HCT116 (cell line): ENCODE measurements at regions not wholly inside any gene's neighbourhood (a gene's known extent, or its start where the extent isn't known, plus 50 kb on each side); places are given as distances from the start of the nearest gene placed in this dataset.
A peak's percentile ranks its signal among the peaks of the same experiment; 100 is the strongest.

Experiments used
- ATAC-seq: fragments of 200-7000 bp; cut with Tn5 transposase; 2 replicates; pipeline ENCODE4 v1.9.1; 2020; ENCODE audit warnings: mild to moderate bottlenecking, moderate library complexity
- BruUV-seq: library from RNA; stranded (reverse); fragments of 400-500 nt; replicated peaks from 2 replicates; lab custom pipeline; 2021; lab: Mats Ljungman, UMichigan
- CTCF ChIA-PET: fragments of 300-600 bp; sonication (Branson Sonifier 250); formaldehyde crosslinking; loops from one replicate; lab custom pipeline; 2021; ENCODE audit warnings: antibody characterized with exemption; lab: Charles Lee
- POLR2A ChIA-PET: fragments of 300-600, 350-600 bp; sonication (Branson Sonifier 250); formaldehyde crosslinking; loops from one replicate; lab custom pipeline; 2021; ENCODE audit warnings: antibody characterized with exemption; lab: Charles Lee
- RAD21 ChIA-PET, 2 experiments: fragments of 300-600 bp; sonication (Branson Sonifier 250); formaldehyde crosslinking; loops; one replicate each; lab custom pipeline; 2023; ENCODE audit warnings: low total read pairs in 2 of 2; ENCODE audit not compliant: uncharacterized antibody in 2 of 2, unreplicated experiment in 2 of 2, low non-redundant PET in 1 of 2; lab: Charles Lee
- DNase-seq: peaks from one replicate; pipeline ENCODE4 v3.0.0-alpha.2; 2010; ENCODE audit warnings: low read depth, low spot score
- H2AFZ ChIP-seq: fragments of 200-600 bp; shearing (Covaris generic), sonication (generic); 2 replicates; pipeline ENCODE4 v1.6.1; 2017; ENCODE audit warnings: low read depth, mixed run types, mixed read lengths, antibody characterized with exemption, low read length; ENCODE audit not compliant: poor library complexity, severe bottlenecking
- H3K27ac ChIP-seq: 2 replicates; pipeline ENCODE4 v1.5.1; 2012; ENCODE audit warnings: low read depth, low read length
- H3K27me3 ChIP-seq: fragments of 200-600 bp; sonication (generic); 2 replicates; pipeline ENCODE4 v1.6.1; 2016; ENCODE audit warnings: mixed run types, low read length, mixed read lengths; ENCODE audit not compliant: insufficient read depth
- H3K36me3 ChIP-seq, 2 experiments: fragments of 200-500 bp in 1 of 2; fragments of 200-600 bp in 1 of 2; sonication (Bioruptor generic) in 1 of 2; sonication (generic) in 1 of 2; 2 replicates each; pipeline versions ENCODE4 v1.5.1 to v1.6.1; 2014 to 2016; ENCODE audit warnings: low read length in 2 of 2, inconsistent platforms in 1 of 2, mixed read lengths in 1 of 2, mixed run types in 1 of 2; ENCODE audit not compliant: insufficient read depth in 2 of 2, control insufficient read depth in 1 of 2
- H3K4me1 ChIP-seq, 2 experiments: fragments of 200-600 bp in 1 of 2; sonication (generic) in 1 of 2; 2 replicates each; pipeline versions ENCODE4 v1.5.1 to v1.6.1; 2012 to 2017; ENCODE audit warnings: low read length in 2 of 2, inconsistent platforms in 1 of 2, mild to moderate bottlenecking in 1 of 2, mixed read lengths in 1 of 2, mixed run types in 1 of 2, moderate library complexity in 1 of 2; ENCODE audit not compliant: insufficient read depth in 2 of 2, control insufficient read depth in 1 of 2
- H3K4me2 ChIP-seq: fragments of 200-600 bp; sonication (generic); 2 replicates; pipeline ENCODE4 v1.6.1; 2017; ENCODE audit warnings: mixed run types, low read length, mixed read lengths
- H3K4me3 ChIP-seq, 2 experiments: fragments of 200-600 bp in 1 of 2; sonication (generic) in 1 of 2; replicated peaks in 1 of 2; 2 replicates each; pipeline ENCODE4 v1.5.1; 2011 to 2016; ENCODE audit warnings: low read length in 2 of 2, control low read depth in 1 of 2, low read depth in 1 of 2, mild to moderate bottlenecking in 1 of 2, mixed read lengths in 1 of 2, mixed run types in 1 of 2
- H3K79me2 ChIP-seq: fragments of 200-600 bp; sonication (generic); 2 replicates; pipeline ENCODE4 v1.6.1; 2017; ENCODE audit warnings: mild to moderate bottlenecking, mixed run types, low read length, moderate library complexity, mixed read lengths; ENCODE audit not compliant: insufficient read depth
- H3K9ac ChIP-seq: fragments of 200-600 bp; sonication (generic); 2 replicates; pipeline ENCODE4 v1.6.1; 2016; ENCODE audit warnings: low read length, mixed read lengths
- H3K9me2 ChIP-seq: fragments of 200-600 bp; sonication (generic), shearing (Covaris generic); 2 replicates; pipeline ENCODE4 v1.6.1; 2017; ENCODE audit warnings: mixed run types, mild to moderate bottlenecking, moderate library complexity; ENCODE audit not compliant: insufficient read depth
- H3K9me3 ChIP-seq, 2 experiments: fragments of 200-500 bp in 1 of 2; fragments of 200-600 bp in 1 of 2; sonication (Bioruptor generic) in 1 of 2; sonication (generic) in 1 of 2; 2 replicates each; pipeline ENCODE4 v1.6.1; 2014 to 2017; ENCODE audit warnings: low read length in 2 of 2, mixed read lengths in 2 of 2, inconsistent platforms in 1 of 2, low read depth in 1 of 2, mild to moderate bottlenecking in 1 of 2, mixed run types in 1 of 2, moderate library complexity in 1 of 2; ENCODE audit not compliant: control insufficient read depth in 1 of 2, insufficient read depth in 1 of 2
- H4K20me1 ChIP-seq: fragments of 200-600 bp; sonication (generic), shearing (Covaris generic); 2 replicates; pipeline ENCODE4 v1.6.1; 2017; ENCODE audit warnings: mixed run types, mild to moderate bottlenecking, moderate library complexity; ENCODE audit not compliant: insufficient read depth
- CBX3 ChIP-seq: IDR thresholded peaks from 2 replicates; pipeline ENCODE4 v1.6.1; 2012; ENCODE audit warnings: low read depth
- ELF1 ChIP-seq: IDR thresholded peaks from 2 replicates; pipeline ENCODE4 v1.6.1; 2012; ENCODE audit warnings: low read depth, borderline replicate concordance
- EZH2 ChIP-seq: fragments of 200-600 bp; sonication (generic); IDR thresholded peaks from 2 replicates; pipeline ENCODE4 v1.6.1; 2017; ENCODE audit warnings: antibody characterized with exemption, mixed run types
- EZH2phosphoT487 ChIP-seq: fragments of 200-600 bp; IDR thresholded peaks from 2 replicates; pipeline ENCODE4 v1.6.1; 2018; ENCODE audit warnings: antibody characterized with exemption, borderline replicate concordance
- FOSL1 ChIP-seq: IDR thresholded peaks from 2 replicates; pipeline ENCODE4 v1.6.1; 2012; ENCODE audit warnings: low read depth
- JUND ChIP-seq: IDR thresholded peaks from 2 replicates; pipeline ENCODE4 v1.6.1; 2012
- POLR2A ChIP-seq: IDR thresholded peaks from 2 replicates; pipeline ENCODE4 v1.7.0; 2011; ENCODE audit warnings: borderline replicate concordance; ENCODE audit not compliant: insufficient read depth, insufficient read length; ENCODE audit errors: extremely low read depth
- POLR2AphosphoS5 ChIP-seq: IDR thresholded peaks from 2 replicates; pipeline ENCODE4 v1.6.1; 2011; ENCODE audit warnings: mild to moderate bottlenecking, low read depth, low read length, moderate library complexity
- RAD21 ChIP-seq: IDR thresholded peaks from 2 replicates; pipeline ENCODE4 v1.6.1; 2012; ENCODE audit warnings: low read depth, mild to moderate bottlenecking
- SP1 ChIP-seq: IDR thresholded peaks from 2 replicates; pipeline ENCODE4 v1.6.1; 2012; ENCODE audit warnings: low read depth
- SRF ChIP-seq: IDR thresholded peaks from 2 replicates; pipeline ENCODE4 v1.6.1; 2012; ENCODE audit warnings: low read depth
- TCF7L2 ChIP-seq: IDR thresholded peaks from 2 replicates; pipeline ENCODE4 v1.7.0; 2011; ENCODE audit warnings: borderline replicate concordance, inconsistent platforms; ENCODE audit not compliant: insufficient read depth, insufficient read length; ENCODE audit errors: extremely low read depth
- YY1 ChIP-seq: IDR thresholded peaks from 2 replicates; pipeline ENCODE4 v1.6.1; 2011; ENCODE audit warnings: low read length, low read depth, moderate library complexity, mild to moderate bottlenecking; ENCODE audit not compliant: insufficient replicate concordance; ENCODE audit errors: extremely low read depth
- ZFX ChIP-seq: fragments of 450-650 bp; IDR thresholded peaks from 2 replicates; pipeline ENCODE4 v1.6.1; 2017
- ZNF274 ChIP-seq: fragments of 200-500 bp; sonication (Bioruptor generic); IDR thresholded peaks from 2 replicates; pipeline ENCODE4 v1.6.1; 2014; ENCODE audit warnings: mild to moderate bottlenecking, low read depth, low read length, inconsistent platforms
- intact Hi-C: fragments of 100-400 bp; cut with micrococcal nuclease; formaldehyde crosslinking; loops from 2 replicates; pipeline ENCODE4 v1.10.0; 2022
- TF ChIP-seq, protein P1 (sequence below): IDR thresholded peaks from 2 replicates; pipeline ENCODE4 v1.6.1; 2012
- TF ChIP-seq, protein P2 (sequence below): IDR thresholded peaks from 2 replicates; pipeline ENCODE4 v1.6.1; 2012
- TF ChIP-seq, protein P3 (sequence below), 3 experiments: fragments of 200-600 bp in 1 of 3; sonication (generic) in 1 of 3; IDR thresholded peaks in 2 of 3; conservative IDR thresholded peaks in 1 of 3; 2 replicates each; pipeline ENCODE4 v1.5.1; 2012 to 2017; ENCODE audit warnings: low read depth in 2 of 3, low read length in 2 of 3, antibody characterized with exemption in 1 of 3, borderline replicate concordance in 1 of 3, control low read depth in 1 of 3, mild to moderate bottlenecking in 1 of 3, mixed read lengths in 1 of 3, mixed run types in 1 of 3, moderate library complexity in 1 of 3; ENCODE audit not compliant: insufficient read depth in 1 of 3
- TF ChIP-seq, protein P4 (sequence below): IDR thresholded peaks from 2 replicates; pipeline ENCODE4 v1.6.1; 2011; ENCODE audit warnings: mild to moderate bottlenecking, low read length, moderate library complexity; ENCODE audit not compliant: insufficient replicate concordance; ENCODE audit errors: extremely low read depth
- TF ChIP-seq, protein P5 (sequence below): IDR thresholded peaks from 2 replicates; pipeline ENCODE4 v1.6.1; 2012; ENCODE audit warnings: low read depth

DNA sequence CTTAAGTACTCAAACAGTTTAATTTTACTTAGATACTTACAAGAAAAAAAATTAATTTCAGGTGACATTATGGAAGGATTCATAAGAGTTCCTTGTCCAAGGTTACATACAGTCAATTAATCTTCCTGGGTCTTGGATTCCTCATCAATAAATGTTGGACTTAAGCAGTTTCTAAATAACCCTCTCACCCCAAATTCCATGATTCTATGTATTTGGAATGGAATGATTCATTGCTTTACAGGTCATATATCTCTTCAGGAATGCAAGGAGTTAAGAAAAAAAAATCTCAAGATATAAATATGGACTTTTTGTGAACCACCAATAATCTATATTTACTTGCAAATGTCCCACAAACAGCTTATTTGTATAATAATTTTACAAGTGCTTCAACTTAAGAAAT lies 84.2 kb upstream of the BMP4 start:
- BruUV-seq, result no TSS peak
- no peak overlapping the region for H3K4me3 ChIP-seq
- H3K9me2 ChIP-seq, result no peaks in the 10 kb centered on the region
- intact Hi-C loops, result no loop called here
- H3K4me2 ChIP-seq, result 0 out of 2 replicates have a peak overlapping the region, but pooled peaks have one; percentile 2
- ChIA-PET POLR2A (no interaction called here), CTCF (no interaction called here), RAD21 (no interaction called here)
- no peak for DNase-seq
- no peaks in the 10 kb centered on the region for H3K27me3 ChIP-seq
- H3K9me3 ChIP-seq, result no peaks in the 10 kb centered on the region
- H3K9ac ChIP-seq, result no peak overlapping the region
- H3K27ac ChIP-seq, result no peak overlapping the region
- TF ChIP-seq ELF1, result no peak
- no peak for TF ChIP-seq EZH2phosphoT487
- TF ChIP-seq, protein P1, sequence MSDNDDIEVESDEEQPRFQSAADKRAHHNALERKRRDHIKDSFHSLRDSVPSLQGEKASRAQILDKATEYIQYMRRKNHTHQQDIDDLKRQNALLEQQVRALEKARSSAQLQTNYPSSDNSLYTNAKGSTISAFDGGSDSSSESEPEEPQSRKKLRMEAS, result no peak
- no peak for TF ChIP-seq RAD21
- no peak for TF ChIP-seq SRF
- TF ChIP-seq CBX3, result no peak
- TF ChIP-seq SP1, result no peak
- no peak for TF ChIP-seq YY1
- TF ChIP-seq POLR2AphosphoS5, result no peak
- TF ChIP-seq FOSL1, result no peak
- TF ChIP-seq ZFX, result no peak
- no peak for TF ChIP-seq EZH2
- TF ChIP-seq, protein P2, sequence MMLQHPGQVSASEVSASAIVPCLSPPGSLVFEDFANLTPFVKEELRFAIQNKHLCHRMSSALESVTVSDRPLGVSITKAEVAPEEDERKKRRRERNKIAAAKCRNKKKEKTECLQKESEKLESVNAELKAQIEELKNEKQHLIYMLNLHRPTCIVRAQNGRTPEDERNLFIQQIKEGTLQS, result no peak
- TF ChIP-seq ZNF274, result no peak
- TF ChIP-seq POLR2A, result no peak
- TF ChIP-seq, protein P3, sequence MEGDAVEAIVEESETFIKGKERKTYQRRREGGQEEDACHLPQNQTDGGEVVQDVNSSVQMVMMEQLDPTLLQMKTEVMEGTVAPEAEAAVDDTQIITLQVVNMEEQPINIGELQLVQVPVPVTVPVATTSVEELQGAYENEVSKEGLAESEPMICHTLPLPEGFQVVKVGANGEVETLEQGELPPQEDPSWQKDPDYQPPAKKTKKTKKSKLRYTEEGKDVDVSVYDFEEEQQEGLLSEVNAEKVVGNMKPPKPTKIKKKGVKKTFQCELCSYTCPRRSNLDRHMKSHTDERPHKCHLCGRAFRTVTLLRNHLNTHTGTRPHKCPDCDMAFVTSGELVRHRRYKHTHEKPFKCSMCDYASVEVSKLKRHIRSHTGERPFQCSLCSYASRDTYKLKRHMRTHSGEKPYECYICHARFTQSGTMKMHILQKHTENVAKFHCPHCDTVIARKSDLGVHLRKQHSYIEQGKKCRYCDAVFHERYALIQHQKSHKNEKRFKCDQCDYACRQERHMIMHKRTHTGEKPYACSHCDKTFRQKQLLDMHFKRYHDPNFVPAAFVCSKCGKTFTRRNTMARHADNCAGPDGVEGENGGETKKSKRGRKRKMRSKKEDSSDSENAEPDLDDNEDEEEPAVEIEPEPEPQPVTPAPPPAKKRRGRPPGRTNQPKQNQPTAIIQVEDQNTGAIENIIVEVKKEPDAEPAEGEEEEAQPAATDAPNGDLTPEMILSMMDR (IDR thresholded peaks at IDR 0.05 in 2 of 3, conservative IDR thresholded peaks at IDR 0.05 in 1 of 3; ENCODE audit: borderline replicate concordance in 1 of 3, insufficient read depth in 1 of 3, low read depth in 2 of 3, low read length in 2 of 3), result no peak
- TF ChIP-seq TCF7L2, result no peak
- TF ChIP-seq, protein P4, sequence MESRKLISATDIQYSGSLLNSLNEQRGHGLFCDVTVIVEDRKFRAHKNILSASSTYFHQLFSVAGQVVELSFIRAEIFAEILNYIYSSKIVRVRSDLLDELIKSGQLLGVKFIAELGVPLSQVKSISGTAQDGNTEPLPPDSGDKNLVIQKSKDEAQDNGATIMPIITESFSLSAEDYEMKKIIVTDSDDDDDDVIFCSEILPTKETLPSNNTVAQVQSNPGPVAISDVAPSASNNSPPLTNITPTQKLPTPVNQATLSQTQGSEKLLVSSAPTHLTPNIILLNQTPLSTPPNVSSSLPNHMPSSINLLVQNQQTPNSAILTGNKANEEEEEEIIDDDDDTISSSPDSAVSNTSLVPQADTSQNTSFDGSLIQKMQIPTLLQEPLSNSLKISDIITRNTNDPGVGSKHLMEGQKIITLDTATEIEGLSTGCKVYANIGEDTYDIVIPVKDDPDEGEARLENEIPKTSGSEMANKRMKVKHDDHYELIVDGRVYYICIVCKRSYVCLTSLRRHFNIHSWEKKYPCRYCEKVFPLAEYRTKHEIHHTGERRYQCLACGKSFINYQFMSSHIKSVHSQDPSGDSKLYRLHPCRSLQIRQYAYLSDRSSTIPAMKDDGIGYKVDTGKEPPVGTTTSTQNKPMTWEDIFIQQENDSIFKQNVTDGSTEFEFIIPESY, result no peak
- no peak for TF ChIP-seq JUND
- TF ChIP-seq, protein P5, sequence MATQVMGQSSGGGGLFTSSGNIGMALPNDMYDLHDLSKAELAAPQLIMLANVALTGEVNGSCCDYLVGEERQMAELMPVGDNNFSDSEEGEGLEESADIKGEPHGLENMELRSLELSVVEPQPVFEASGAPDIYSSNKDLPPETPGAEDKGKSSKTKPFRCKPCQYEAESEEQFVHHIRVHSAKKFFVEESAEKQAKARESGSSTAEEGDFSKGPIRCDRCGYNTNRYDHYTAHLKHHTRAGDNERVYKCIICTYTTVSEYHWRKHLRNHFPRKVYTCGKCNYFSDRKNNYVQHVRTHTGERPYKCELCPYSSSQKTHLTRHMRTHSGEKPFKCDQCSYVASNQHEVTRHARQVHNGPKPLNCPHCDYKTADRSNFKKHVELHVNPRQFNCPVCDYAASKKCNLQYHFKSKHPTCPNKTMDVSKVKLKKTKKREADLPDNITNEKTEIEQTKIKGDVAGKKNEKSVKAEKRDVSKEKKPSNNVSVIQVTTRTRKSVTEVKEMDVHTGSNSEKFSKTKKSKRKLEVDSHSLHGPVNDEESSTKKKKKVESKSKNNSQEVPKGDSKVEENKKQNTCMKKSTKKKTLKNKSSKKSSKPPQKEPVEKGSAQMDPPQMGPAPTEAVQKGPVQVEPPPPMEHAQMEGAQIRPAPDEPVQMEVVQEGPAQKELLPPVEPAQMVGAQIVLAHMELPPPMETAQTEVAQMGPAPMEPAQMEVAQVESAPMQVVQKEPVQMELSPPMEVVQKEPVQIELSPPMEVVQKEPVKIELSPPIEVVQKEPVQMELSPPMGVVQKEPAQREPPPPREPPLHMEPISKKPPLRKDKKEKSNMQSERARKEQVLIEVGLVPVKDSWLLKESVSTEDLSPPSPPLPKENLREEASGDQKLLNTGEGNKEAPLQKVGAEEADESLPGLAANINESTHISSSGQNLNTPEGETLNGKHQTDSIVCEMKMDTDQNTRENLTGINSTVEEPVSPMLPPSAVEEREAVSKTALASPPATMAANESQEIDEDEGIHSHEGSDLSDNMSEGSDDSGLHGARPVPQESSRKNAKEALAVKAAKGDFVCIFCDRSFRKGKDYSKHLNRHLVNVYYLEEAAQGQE, result no peak
- no peaks in the 10 kb centered on the region; a peak in 1 of 4 replicates for H3K4me1 ChIP-seq
- H3K79me2 ChIP-seq, result no peaks in the 10 kb centered on the region
- H3K36me3 ChIP-seq, result no peaks in the 10 kb centered on the region
- no peak for ATAC-seq
- H2AFZ ChIP-seq, result peak overlapping the region; percentile 2
- no peaks in the 10 kb centered on the region for H4K20me1 ChIP-seq
